Astrocyte (in vitro differentiated cells and primary cell): ENCODE measurements at regions not wholly inside any gene's neighbourhood (a gene's known extent, or its start where the extent isn't known, plus 50 kb on each side); places are given as distances from the start of the nearest gene placed in this dataset.

Experiments
- DNase-seq: peaks from one replicate; pipeline ENCODE4 v3.0.0-alpha.2; 2010; ENCODE audit warnings: low read depth
- FAIRE-seq: peaks from 2 replicates; lab custom pipeline; 2011; peaks lifted over from hg19 to GRCh38; lab: Jason Lieb, UNC
- H2AFZ ChIP-seq: 2 replicates; pipeline ENCODE4 v1.6.0; 2012; ENCODE audit warnings: low read depth, low read length, inconsistent platforms
- H3K27ac ChIP-seq: 2 replicates; pipeline ENCODE4 v1.5.1; 2011; ENCODE audit warnings: low read depth, low read length, inconsistent platforms
- H3K27me3 ChIP-seq: 2 replicates; pipeline ENCODE4 v1.6.0; 2011; ENCODE audit warnings: low read length, inconsistent platforms; ENCODE audit not compliant: insufficient read depth
- H3K36me3 ChIP-seq: 2 replicates; pipeline ENCODE4 v1.5.1; 2011; ENCODE audit warnings: low read length, inconsistent platforms; ENCODE audit not compliant: insufficient read depth
- H3K4me1 ChIP-seq: 2 replicates; pipeline ENCODE4 v1.5.1; 2011; ENCODE audit warnings: low read length, inconsistent platforms; ENCODE audit not compliant: insufficient read depth
- H3K4me2 ChIP-seq: 2 replicates; pipeline ENCODE4 v1.6.0; 2012; ENCODE audit warnings: low read length, inconsistent platforms
- H3K4me3 ChIP-seq: 2 replicates; pipeline ENCODE4 v1.5.1; 2011; ENCODE audit warnings: low read depth, mild to moderate bottlenecking, low read length, inconsistent platforms; ENCODE audit not compliant: insufficient read depth
- H3K79me2 ChIP-seq: 2 replicates; pipeline ENCODE4 v1.6.0; 2012; ENCODE audit warnings: mild to moderate bottlenecking, low read length, inconsistent platforms; ENCODE audit not compliant: insufficient read depth
- H3K9ac ChIP-seq: 2 replicates; pipeline ENCODE4 v1.6.0; 2012; ENCODE audit warnings: mild to moderate bottlenecking, low read length, inconsistent platforms
- H3K9me3 ChIP-seq: 2 replicates; pipeline ENCODE4 v1.5.1; 2012; ENCODE audit warnings: low read depth, mild to moderate bottlenecking, low read length, inconsistent platforms; ENCODE audit not compliant: insufficient read depth
- H4K20me1 ChIP-seq: 2 replicates; pipeline ENCODE4 v1.6.0; 2012; ENCODE audit warnings: low read length, inconsistent platforms; ENCODE audit not compliant: insufficient read depth
- H3K27ac Mint-ChIP-seq: one replicate; pipeline ENCODE4 v1.8.0; 2021; ENCODE audit warnings: mild to moderate bottlenecking, mixed read lengths; ENCODE audit not compliant: unreplicated experiment
- H3K27me3 Mint-ChIP-seq: one replicate; pipeline ENCODE4 v1.8.0; 2021; ENCODE audit warnings: low read depth, mixed read lengths; ENCODE audit not compliant: unreplicated experiment
- H3K36me3 Mint-ChIP-seq: one replicate; pipeline ENCODE4 v1.8.0; 2021; ENCODE audit warnings: low read depth, mixed read lengths; ENCODE audit not compliant: unreplicated experiment
- H3K4me1 Mint-ChIP-seq: one replicate; pipeline ENCODE4 v1.8.0; 2021; ENCODE audit warnings: low read depth, mixed read lengths; ENCODE audit not compliant: unreplicated experiment
- H3K4me3 Mint-ChIP-seq: one replicate; pipeline ENCODE4 v1.8.0; 2021; ENCODE audit warnings: mild to moderate bottlenecking, moderate library complexity, mixed read lengths; ENCODE audit not compliant: unreplicated experiment
- H3K9me3 Mint-ChIP-seq: one replicate; pipeline ENCODE4 v1.8.0; 2021; ENCODE audit warnings: mild to moderate bottlenecking, mixed read lengths; ENCODE audit not compliant: unreplicated experiment
- CTCF ChIP-seq: IDR thresholded peaks from 2 replicates; pipeline ENCODE4 v1.5.1; 2011; ENCODE audit warnings: low read depth, mild to moderate bottlenecking, inconsistent platforms, low read length, moderate library complexity; ENCODE audit not compliant: insufficient read depth
- EZH2 ChIP-seq: IDR thresholded peaks from 2 replicates; pipeline ENCODE4 v1.6.1; 2012; ENCODE audit warnings: mild to moderate bottlenecking, low read length, inconsistent platforms; ENCODE audit not compliant: insufficient read depth

DNA sequence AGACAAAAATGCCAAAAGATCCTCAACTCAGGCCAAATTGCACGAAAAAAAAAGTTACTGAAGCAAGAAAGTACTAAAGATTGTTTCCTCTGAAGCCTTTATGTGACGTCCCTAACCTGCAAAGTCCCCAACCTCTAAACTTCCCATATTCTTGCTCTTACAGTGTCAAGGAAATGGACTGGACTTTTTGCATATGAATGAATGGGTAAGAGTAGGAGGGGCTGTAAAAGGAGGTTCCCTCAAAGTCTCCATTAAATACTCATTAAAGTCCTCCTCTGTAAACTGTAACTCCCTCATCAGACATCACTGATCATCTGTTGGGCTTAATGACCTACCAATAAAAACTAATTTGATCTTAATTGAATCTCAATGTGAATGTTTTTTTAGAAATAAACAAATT is 164.8 kb upstream of the STEAP1 start:
- Mint-ChIP-seq H3K9me3 (no peaks in the 10 kb centered on the region), H3K27ac (no peak overlapping the region), H3K36me3 (no peaks in the 10 kb centered on the region), H3K4me1 (peaks cover 2% of the 10 kb centered on the region), H3K4me3 (no peak overlapping the region), H3K27me3 (no peaks in the 10 kb centered on the region)
- TF ChIP-seq EZH2 (no peak), CTCF (no peak)
- no peak overlapping the region for H3K4me2 ChIP-seq
- no peak for DNase-seq
- no peak overlapping the region for H3K4me3 ChIP-seq
- no peak for FAIRE-seq
- H3K27me3 ChIP-seq, result no peaks in the 10 kb centered on the region
- no peak overlapping the region for H2AFZ ChIP-seq
- no peak overlapping the region for H3K9ac ChIP-seq
- no peaks in the 10 kb centered on the region for H3K36me3 ChIP-seq
- H3K79me2 ChIP-seq, result no peaks in the 10 kb centered on the region
- H3K27ac ChIP-seq, result no peak overlapping the region
- H3K9me3 ChIP-seq, result no peaks in the 10 kb centered on the region
- H3K4me1 ChIP-seq, result no peaks in the 10 kb centered on the region
- H4K20me1 ChIP-seq, result no peaks in the 10 kb centered on the region

DNA sequence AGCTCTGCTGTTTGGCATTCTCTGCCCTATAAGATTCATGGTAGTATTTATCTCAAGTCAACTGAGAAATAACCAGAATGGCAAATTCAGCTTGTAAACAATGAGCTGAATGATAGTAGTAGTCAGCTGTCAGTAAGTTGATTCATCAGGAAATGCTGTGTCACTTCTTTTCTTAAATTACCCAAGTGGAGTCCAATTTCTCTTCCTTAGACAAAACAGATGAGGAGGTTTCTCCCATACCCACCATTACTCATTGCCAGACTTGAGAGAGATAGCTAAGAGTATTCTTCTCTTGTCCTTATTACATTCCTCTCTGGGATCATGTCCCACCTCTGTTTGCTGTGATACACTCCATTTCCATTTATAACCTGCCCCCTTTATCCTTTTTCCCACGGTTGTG is 159.8 kb upstream of the STEAP1 start:
- H2AFZ ChIP-seq, result no peak overlapping the region
- peaks cover 8% of the 10 kb centered on the region for H3K9me3 Mint-ChIP-seq
- no peaks in the 10 kb centered on the region for H3K36me3 Mint-ChIP-seq
- H3K27me3 Mint-ChIP-seq, result no peaks in the 10 kb centered on the region
- H3K9ac ChIP-seq, result no peak overlapping the region
- no peaks in the 10 kb centered on the region for H3K4me1 ChIP-seq
- no peaks in the 10 kb centered on the region for H3K27me3 ChIP-seq
- no peak overlapping the region for H3K27ac ChIP-seq
- H3K4me3 ChIP-seq, result no peak overlapping the region
- H3K36me3 ChIP-seq, result no peaks in the 10 kb centered on the region
- TF ChIP-seq EZH2 (no peak), CTCF (no peak)
- no peak for FAIRE-seq
- H3K4me1 Mint-ChIP-seq, result peaks cover 11% of the 10 kb centered on the region
- no peaks in the 10 kb centered on the region for H3K9me3 ChIP-seq
- no peak overlapping the region for H3K4me2 ChIP-seq
- H4K20me1 ChIP-seq, result no peaks in the 10 kb centered on the region
- no peaks in the 10 kb centered on the region for H3K79me2 ChIP-seq
- peak overlapping the region; percentile 4 for H3K27ac Mint-ChIP-seq
- no peak overlapping the region for H3K4me3 Mint-ChIP-seq
- no peak for DNase-seq

GRCh38 chr7:89998554-89998953 is 155.7 kb upstream of the STEAP1 start:
- FAIRE-seq, result no peak

More at GRCh38 chr7:89998554-89998953, 155.7 kb upstream of the STEAP1 start:
- Histone ChIP-seq H4K20me1 (no peaks in the 10 kb centered on the region), H3K4me2 (no peak overlapping the region), H3K4me1 (no peaks in the 10 kb centered on the region), H3K27ac (no peak overlapping the region), H3K9me3 (no peaks in the 10 kb centered on the region), H3K36me3 (no peaks in the 10 kb centered on the region), H3K4me3 (no peak overlapping the region), H3K9ac (no peak overlapping the region), H2AFZ (no peak overlapping the region), H3K79me2 (no peaks in the 10 kb centered on the region), H3K27me3 (no peaks in the 10 kb centered on the region)
- no peak for DNase-seq
- Mint-ChIP-seq H3K4me3 (no peak overlapping the region), H3K4me1 (peaks cover 11% of the 10 kb centered on the region), H3K9me3 (peaks cover 8% of the 10 kb centered on the region), H3K27me3 (no peaks in the 10 kb centered on the region), H3K36me3 (no peaks in the 10 kb centered on the region), H3K27ac (no peak overlapping the region)
- TF ChIP-seq EZH2 (no peak), CTCF (no peak)
